ENCODE measurements at regions not wholly inside any gene's neighbourhood (a gene's known extent, or its start where the extent isn't known, plus 50 kb on each side); places are given as distances from the start of the nearest gene placed in this dataset.
"Not testable (repeated sequence)": the region's sequence is repeated elsewhere in the genome, so short reads cannot be mapped to it uniquely, and the experiment has no call there.

- Mint-ChIP-seq H3K36me3 (peaks cover 0 to 11% of the 10 kb centered on the region in 2 donors), H3K27ac (no peak overlapping the region), H3K9me3 (peaks cover 0 to 16% of the 10 kb centered on the region in 2 donors)
- no peak for DNase-seq (ENCODE audit: low spot score in 2 of 2)
- ATAC-seq: no peak
Observed at GRCh38 chr12:93081810-93082165, 152.7 kb upstream of the EEA1 start.

GRCh38 chr12:93085383-93086287, 156.5 kb upstream of the EEA1 start:
- no peak for DNase-seq (ENCODE audit: low spot score in 2 of 2)
- Mint-ChIP-seq H3K36me3 (peaks cover 5 to 21% of the 10 kb centered on the region in 2 donors), H3K27ac (no peak overlapping the region), H3K9me3 (peaks cover 5 to 15% of the 10 kb centered on the region in 2 donors)
- no peak for ATAC-seq

DNA sequence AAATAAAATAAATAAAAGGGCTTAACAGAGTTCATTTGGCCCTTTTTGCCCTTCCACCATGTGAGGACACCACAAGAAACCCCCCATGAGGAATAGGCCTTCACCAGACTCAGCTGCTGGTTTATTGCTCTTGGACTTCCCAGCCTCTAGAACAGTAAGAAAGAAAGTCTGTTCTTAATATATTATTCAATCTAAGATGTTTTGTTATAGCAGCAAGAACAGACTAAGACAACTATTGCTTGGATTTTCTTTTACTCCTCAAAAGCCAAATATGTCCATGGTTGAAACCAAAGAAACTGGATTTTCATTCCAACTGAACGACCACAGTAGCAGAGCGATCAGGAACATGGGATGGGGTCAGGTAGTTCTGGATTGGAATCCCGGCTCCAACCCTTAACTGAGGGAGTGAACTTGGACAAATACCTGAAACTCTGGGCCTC, 157.2 kb upstream of the EEA1 start:
- Mint-ChIP-seq H3K9me3 (peaks cover 5 to 15% of the 10 kb centered on the region in 2 donors), H3K36me3 (peaks cover 5 to 21% of the 10 kb centered on the region in 2 donors), H3K27ac (no peak overlapping the region)
- DNase-seq (ENCODE audit: low spot score in 2 of 2) (no peak), ATAC-seq (no peak)

DNA sequence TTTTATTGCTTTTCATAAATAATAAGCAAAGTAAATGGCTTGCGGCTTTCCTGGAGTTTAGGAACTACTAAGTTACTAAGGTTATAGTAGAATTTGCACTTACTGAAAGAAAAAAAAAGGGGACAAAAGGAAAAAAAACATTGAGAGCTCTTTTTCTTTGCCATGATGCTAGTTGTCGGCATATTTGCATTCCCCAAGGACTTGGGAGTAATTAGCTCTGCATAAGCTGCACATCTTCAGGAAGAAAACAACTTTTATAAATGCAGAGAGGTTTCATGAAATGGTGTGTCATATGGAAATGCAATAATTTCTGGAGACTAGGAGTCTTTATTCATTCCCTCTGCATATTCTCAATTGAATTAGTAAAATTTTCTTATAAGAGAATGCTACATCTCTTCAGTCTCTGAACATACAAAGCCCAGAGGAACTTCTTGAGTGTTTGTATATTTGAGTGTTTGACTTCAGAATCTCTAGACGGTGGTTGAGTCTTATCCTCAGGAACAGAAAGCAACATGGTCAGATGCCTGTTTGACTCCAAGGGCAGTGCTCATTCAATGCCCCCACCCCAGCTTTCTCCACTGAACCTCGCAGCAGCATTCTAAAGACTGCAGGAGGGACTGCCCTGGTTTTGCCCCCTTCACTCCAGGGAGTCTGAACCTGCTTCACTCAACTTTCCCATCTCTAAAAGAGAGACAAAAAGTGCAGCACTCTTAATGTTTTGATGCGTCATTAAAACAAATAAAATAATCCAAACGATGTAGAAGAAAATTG, 158.9 kb upstream of the EEA1 start:
- Mint-ChIP-seq H3K27ac (no peak overlapping the region), H3K36me3 (peaks cover 5 to 17% of the 10 kb centered on the region in 2 donors), H3K9me3 (peaks cover 5 to 11% of the 10 kb centered on the region in 2 donors)
- DNase-seq (ENCODE audit: low spot score in 2 of 2) (no peak), ATAC-seq (no peak)

DNA sequence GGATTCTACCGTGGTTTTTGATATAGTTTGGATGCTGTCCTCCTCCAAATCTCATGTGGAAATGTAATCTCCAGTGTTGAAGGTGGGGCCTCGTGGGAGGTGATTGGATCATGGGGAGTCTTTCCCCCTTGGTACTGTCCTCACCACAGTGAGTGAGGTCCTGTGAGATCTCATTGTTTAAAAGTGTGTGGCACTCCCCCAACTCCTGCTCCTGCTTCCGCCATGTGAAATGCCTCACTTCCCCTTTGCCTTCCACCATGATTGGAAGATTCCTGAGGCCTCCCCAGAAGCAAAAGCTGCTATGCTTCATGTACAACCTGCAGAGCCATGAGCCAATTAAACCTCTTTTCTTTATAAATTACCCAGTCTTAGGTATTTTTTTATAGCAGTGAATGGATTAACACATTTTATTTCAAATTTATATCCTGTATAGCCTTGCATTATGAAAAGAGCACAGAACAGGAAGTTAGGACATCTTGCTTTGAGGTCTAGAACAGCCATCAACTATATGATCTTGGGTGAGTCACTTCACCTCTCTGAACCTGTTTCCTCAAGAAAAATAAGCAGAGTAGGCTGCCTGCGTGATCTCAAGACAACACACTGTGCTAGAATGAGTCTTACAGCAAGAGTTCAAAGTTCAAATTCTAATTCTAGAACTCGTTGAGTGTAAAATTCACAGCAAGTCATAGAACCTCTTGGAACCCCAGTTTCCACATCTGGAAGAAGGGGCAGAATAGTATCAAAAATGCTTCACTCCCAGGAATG, 160.9 kb upstream of the EEA1 start:
- H3K36me3 Mint-ChIP-seq: peaks cover 5 to 17% of the 10 kb centered on the region in 2 donors
- peak in 1 of 2 donors; percentile 21 for DNase-seq (ENCODE audit: low spot score in 2 of 2)
- H3K9me3 Mint-ChIP-seq: peaks cover 5 to 11% of the 10 kb centered on the region in 2 donors
- peak overlapping the region; percentile 74 to 85 for H3K27ac Mint-ChIP-seq
- ATAC-seq: peak; percentile 99 to 100

- Mint-ChIP-seq H3K9me3 (peaks cover 5 to 11% of the 10 kb centered on the region in 2 donors), H3K36me3 (peaks cover 5 to 17% of the 10 kb centered on the region in 2 donors), H3K27ac (peak overlapping the region; percentile 59 to 65)
- no peak for DNase-seq (ENCODE audit: low spot score in 2 of 2)
- ATAC-seq: peak in 1 of 2 donors; percentile 75
Observed at GRCh38 chr12:93090731-93091172, 161.7 kb upstream of the EEA1 start.

- H3K36me3 Mint-ChIP-seq: peaks cover 5 to 7% of the 10 kb centered on the region in 2 donors
- peaks cover 5% of the 10 kb centered on the region in 2 donors for H3K9me3 Mint-ChIP-seq
- H3K27ac Mint-ChIP-seq: peak overlapping the region in 1 of 2 donors; percentile 59
- ATAC-seq: no peak
- no peak for DNase-seq (ENCODE audit: low spot score in 2 of 2)
Observed at GRCh38 chr12:93091886-93092648, 163.0 kb upstream of the EEA1 start.

DNA sequence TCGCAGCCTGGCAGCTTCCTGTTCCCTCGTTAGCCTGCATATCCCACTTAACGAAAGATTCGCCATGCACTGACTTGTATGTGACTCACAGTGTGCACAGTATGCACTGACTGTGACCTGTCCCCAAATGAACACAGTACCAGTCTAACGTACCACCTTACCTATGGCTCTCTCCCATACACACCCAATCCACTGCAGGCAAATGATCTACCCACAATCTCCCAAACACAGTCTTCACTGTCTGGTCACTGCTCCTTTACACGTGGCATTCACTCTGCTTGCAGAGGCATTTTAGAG, 163.5 kb upstream of the EEA1 start:
- peaks cover 5 to 7% of the 10 kb centered on the region in 2 donors for H3K36me3 Mint-ChIP-seq
- ATAC-seq (no peak), DNase-seq (ENCODE audit: low spot score in 2 of 2) (no peak)
- H3K27ac Mint-ChIP-seq: no peak overlapping the region
- peaks cover 5% of the 10 kb centered on the region in 2 donors for H3K9me3 Mint-ChIP-seq

GRCh38 chr12:93093243-93093642, 164.1 kb upstream of the EEA1 start:
- H3K27ac Mint-ChIP-seq: no peak overlapping the region
- H3K36me3 Mint-ChIP-seq: peaks cover 5 to 7% of the 10 kb centered on the region in 2 donors
- no peak for ATAC-seq
- no peak for DNase-seq (ENCODE audit: low spot score in 2 of 2)
- peaks cover 5 to 6% of the 10 kb centered on the region in 2 donors for H3K9me3 Mint-ChIP-seq

GRCh38 chr12:93094222-93094621, 165.1 kb upstream of the EEA1 start:
- H3K36me3 Mint-ChIP-seq; DNase-seq (ENCODE audit: low spot score in 2 of 2); H3K27ac Mint-ChIP-seq; H3K9me3 Mint-ChIP-seq; ATAC-seq: not testable (repeated sequence)

GRCh38 chr12:93094988-93095737, 166.1 kb upstream of the EEA1 start:
- H3K36me3 Mint-ChIP-seq: peaks cover under 1% of the 10 kb centered on the region in 2 donors
- no peak for ATAC-seq
- no peak overlapping the region for H3K27ac Mint-ChIP-seq
- no peak for DNase-seq (ENCODE audit: low spot score in 2 of 2)
- peaks cover 0 to 4% of the 10 kb centered on the region in 2 donors for H3K9me3 Mint-ChIP-seq

DNA sequence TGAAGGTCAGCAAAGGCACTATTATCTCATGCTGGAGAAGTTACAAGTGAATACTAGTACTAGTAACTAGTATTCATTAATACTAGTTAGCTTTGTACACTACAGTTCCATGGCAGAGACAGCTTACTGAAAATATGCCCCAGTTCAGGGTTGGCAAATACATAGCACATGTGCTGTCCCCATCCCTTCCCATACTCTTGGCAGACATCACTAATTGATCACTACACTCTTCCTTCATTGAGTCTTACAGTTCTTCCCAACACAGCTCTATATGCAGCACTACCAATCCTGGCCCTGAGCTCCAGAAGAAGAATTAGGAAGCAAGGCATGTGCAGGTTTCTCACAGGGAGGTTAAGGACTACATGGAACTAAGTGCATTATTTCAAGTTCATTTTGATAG, 168.3 kb upstream of the EEA1 start:
- DNase-seq (ENCODE audit: low spot score in 2 of 2): no peak
- Mint-ChIP-seq H3K9me3 (peaks cover 0 to 4% of the 10 kb centered on the region in 2 donors), H3K27ac (no peak overlapping the region), H3K36me3 (no peaks in the 10 kb centered on the region)
- ATAC-seq: no peak

- DNase-seq (ENCODE audit: low spot score in 2 of 2) (peak; percentile 56 to 76), ATAC-seq (peak; percentile 59 to 79)
- Mint-ChIP-seq H3K9me3 (peaks cover 0 to 4% of the 10 kb centered on the region in 2 donors), H3K27ac (peak overlapping the region in 1 of 2 donors; percentile 46), H3K36me3 (no peaks in the 10 kb centered on the region)
Observed at GRCh38 chr12:93098077-93098476, 169.0 kb upstream of the EEA1 start.

DNA sequence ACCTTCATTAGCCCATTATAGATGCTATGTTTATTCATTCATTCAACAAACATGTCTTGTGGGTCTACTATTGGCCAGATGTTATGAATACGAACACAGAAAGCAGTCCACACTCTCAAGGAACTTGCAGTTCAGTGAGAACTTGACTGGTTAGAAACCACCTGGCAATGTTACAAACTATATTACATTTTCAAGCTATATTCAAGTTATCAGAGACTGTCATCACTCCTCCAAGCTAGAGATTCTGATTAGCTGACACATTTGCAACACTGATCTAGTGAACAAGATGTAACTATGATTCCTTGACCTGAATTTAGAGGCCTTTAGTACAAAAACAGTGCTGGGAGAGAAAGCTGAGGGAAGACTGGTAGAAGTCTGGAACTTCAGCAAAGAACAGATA, 170.7 kb upstream of the EEA1 start:
- no peak for ATAC-seq

DNA sequence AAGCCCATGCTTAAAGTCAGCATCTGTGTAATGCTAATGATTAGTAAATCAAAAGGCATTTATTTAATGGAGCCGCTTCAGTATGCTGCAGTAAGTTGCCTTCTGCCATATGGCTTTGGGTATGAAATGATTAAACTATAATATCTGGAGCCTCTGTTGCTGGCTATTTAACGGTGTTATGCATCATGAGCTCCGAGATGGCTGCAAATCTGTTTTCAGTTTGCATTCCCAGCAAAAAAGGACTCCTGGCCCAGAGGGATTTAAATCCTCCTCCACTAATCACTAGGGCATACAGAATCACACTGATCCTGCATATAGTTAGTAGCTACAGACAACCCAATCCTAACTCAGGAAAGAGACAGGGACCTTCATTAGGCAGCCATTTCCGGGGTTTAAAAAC, 171.5 kb upstream of the EEA1 start:
- H3K36me3 Mint-ChIP-seq: no peaks in the 10 kb centered on the region
- no peak overlapping the region for H3K27ac Mint-ChIP-seq
- no peak for DNase-seq (ENCODE audit: low spot score in 2 of 2)
- peaks cover 0 to 4% of the 10 kb centered on the region in 2 donors for H3K9me3 Mint-ChIP-seq
- no peak for ATAC-seq

More for the DNA sequence above, 170.7 kb upstream of the EEA1 start:
- Mint-ChIP-seq H3K36me3 (no peaks in the 10 kb centered on the region), H3K27ac (peak overlapping the region in 1 of 2 donors; percentile 46), H3K9me3 (peaks cover 0 to 4% of the 10 kb centered on the region in 2 donors)
- DNase-seq (ENCODE audit: low spot score in 2 of 2): no peak

Measured in activated naive CD4-positive, alpha-beta T cell treated with anti-CD3 and anti-CD28 coated beads, Interleukin-2, amount 50 U/mL, for 72 hours (primary cell).